GM12878 (cell line): ENCODE measurements at regions not wholly inside any gene's neighbourhood (a gene's known extent, or its start where the extent isn't known, plus 50 kb on each side); places are given as distances from the start of the nearest gene placed in this dataset.

Experiments
- ATAC-seq: fragments of 200-7000 bp; cut with Tn5 transposase; 3 replicates; pipeline ENCODE4 v1.9.1; 2020; ENCODE audit warnings: mild to moderate bottlenecking, moderate library complexity
- BruUV-seq: library from RNA; stranded (reverse); fragments of 400-500 nt; replicated peaks from 2 replicates; lab custom pipeline; 2021; lab: Mats Ljungman, UMichigan
- CTCF ChIA-PET: fragments of 300-600 bp; sonication (Branson Sonifier 250); formaldehyde crosslinking; extraction: SDS; loops from one replicate; lab custom pipeline; 2021; ENCODE audit warnings: inconsistent platforms; lab: Yijun Ruan, JAX
- POLR2A ChIA-PET: fragments of 350-600 bp; formaldehyde crosslinking; extraction: SDS; loops from one replicate; lab custom pipeline; 2021; ENCODE audit warnings: inconsistent platforms; lab: Charles Lee
- RAD21 ChIA-PET: fragments of 300-600 bp; sonication (Branson Sonifier 250); formaldehyde crosslinking; loops from one replicate; lab custom pipeline; 2023; ENCODE audit warnings: antibody characterized with exemption; ENCODE audit not compliant: unreplicated experiment; lab: Charles Lee
- SMC1A ChIA-PET: fragments of 300-600 bp; sonication (Branson Sonifier 250); formaldehyde crosslinking; loops from one replicate; lab custom pipeline; 2023; ENCODE audit not compliant: unreplicated experiment, uncharacterized antibody; lab: Charles Lee
- DNase-seq: peaks from one replicate; pipeline ENCODE4 v3.0.0-alpha.2; 2011; ENCODE audit warnings: low read depth, low spot score
- FAIRE-seq: peaks from 3 replicates; lab custom pipeline; 2011; peaks lifted over from hg19 to GRCh38; lab: Jason Lieb, UNC
- H2AFZ ChIP-seq: 2 replicates; pipeline ENCODE4 v1.6.0; 2011; ENCODE audit warnings: low read depth, low read length, control low read depth; ENCODE audit not compliant: control insufficient read depth
- H3K27ac ChIP-seq: 2 replicates; pipeline ENCODE4 v1.5.1; 2011; ENCODE audit warnings: control low read depth; ENCODE audit not compliant: control insufficient read depth, insufficient read depth
- H3K27me3 ChIP-seq, 2 experiments: replicated peaks in 1 of 2; 2 replicates each; pipeline versions ENCODE4 v1.6.0 to v1.6.1; 2011; ENCODE audit warnings: low read length in 1 of 2; ENCODE audit not compliant: control insufficient read depth in 2 of 2, insufficient read depth in 2 of 2
- H3K36me3 ChIP-seq, 2 experiments: 2 replicates each; pipeline ENCODE4 v1.5.1; 2011; ENCODE audit warnings: low read length in 1 of 2; ENCODE audit not compliant: control insufficient read depth in 2 of 2, insufficient read depth in 2 of 2
- H3K4me1 ChIP-seq: 2 replicates; pipeline ENCODE4 v1.6.1; 2011; ENCODE audit warnings: mild to moderate bottlenecking, low read length, moderate library complexity, mixed read lengths; ENCODE audit not compliant: control insufficient read depth, insufficient read depth
- H3K4me2 ChIP-seq: 2 replicates; pipeline ENCODE4 v1.6.0; 2011; ENCODE audit warnings: control low read depth; ENCODE audit not compliant: control insufficient read depth, insufficient read depth
- H3K4me3 ChIP-seq: fragments of 200-600 bp; sonication (generic); 2 replicates; pipeline ENCODE4 v1.5.1; 2016
- H3K79me2 ChIP-seq: 2 replicates; pipeline ENCODE4 v1.6.0; 2011; ENCODE audit warnings: low read length; ENCODE audit not compliant: control insufficient read depth, insufficient read depth
- H3K9ac ChIP-seq: 2 replicates; pipeline ENCODE4 v1.8.0; 2011; ENCODE audit warnings: low read length, control low read depth, mixed read lengths; ENCODE audit not compliant: control insufficient read depth, insufficient read depth
- H3K9me3 ChIP-seq: replicated peaks from 3 replicates; pipeline ENCODE4 v1.5.1; 2011; ENCODE audit warnings: mild to moderate bottlenecking, low read length; ENCODE audit not compliant: control insufficient read depth, insufficient read depth
- H4K20me1 ChIP-seq: 2 replicates; pipeline ENCODE4 v1.6.0; 2011; ENCODE audit not compliant: control insufficient read depth, insufficient read depth
- ATF7 ChIP-seq: fragments of 450-650 bp; IDR thresholded peaks from 2 replicates; pipeline ENCODE4 v1.6.1; 2016; ENCODE audit warnings: low read depth, mild to moderate bottlenecking
- CBX3 ChIP-seq: fragments of 200-600 bp; sonication (generic); IDR thresholded peaks from 2 replicates; pipeline ENCODE4 v1.6.1; 2016; ENCODE audit warnings: low read depth, borderline replicate concordance
- CREM ChIP-seq: IDR thresholded peaks from 2 replicates; pipeline ENCODE4 v1.6.1; 2014; ENCODE audit warnings: antibody characterized with exemption, low read depth
- GABPA ChIP-seq: IDR thresholded peaks from 2 replicates; pipeline ENCODE4 v1.6.1; 2014; ENCODE audit warnings: antibody characterized with exemption, low read depth, mild to moderate bottlenecking, inconsistent platforms
- MLLT1 ChIP-seq: fragments of 450-650 bp; IDR thresholded peaks from 2 replicates; pipeline ENCODE4 v1.6.1; 2016; ENCODE audit warnings: mild to moderate bottlenecking
- POLR2A ChIP-seq: IDR thresholded peaks from 2 replicates; pipeline ENCODE4 v1.6.1; 2011; ENCODE audit warnings: low read depth, mild to moderate bottlenecking, low read length
- SMAD5 ChIP-seq: IDR thresholded peaks from 2 replicates; pipeline ENCODE4 v1.6.1; 2016; ENCODE audit warnings: antibody characterized with exemption, low read depth
- STAT1 ChIP-seq: fragments of 450-650 bp; conservative IDR thresholded peaks from 2 replicates; pipeline ENCODE4 v1.6.1; 2014; ENCODE audit warnings: antibody characterized with exemption, mild to moderate bottlenecking
- TCF7 ChIP-seq: IDR thresholded peaks from 2 replicates; pipeline ENCODE4 v1.6.1; 2014; ENCODE audit warnings: antibody characterized with exemption, borderline replicate concordance
- ZZZ3 ChIP-seq: IDR thresholded peaks from 2 replicates; pipeline ENCODE4 v1.6.1; 2011; ENCODE audit warnings: low read depth; ENCODE audit not compliant: control insufficient read depth, insufficient read length
- WGBS: methylation state at CpG from one replicate; pipeline ENCODE4 v1.1.6; 2016; ENCODE audit warnings: low lambda C conversion rate; ENCODE audit not compliant: insufficient replicate concordance, insufficient coverage; ENCODE audit errors: missing lambda C conversion rate; 5-methylcytosine and 5-hydroxymethylcytosine counted together
- in situ Hi-C: fragments of 300-500 bp; cut with MboI; formaldehyde crosslinking; loops from 9 replicates; pipeline ENCODE4 v1.14.3; 2018; ENCODE audit warnings: mixed read lengths
- intact Hi-C: fragments of 100-400 bp; cut with micrococcal nuclease; formaldehyde crosslinking; loops from one replicate; pipeline ENCODE4 v1.14.2; 2022; ENCODE audit not compliant: unreplicated experiment

- TF ChIP-seq MLLT1 (no peak), CREM (no peak), POLR2A (no peak), GABPA (no peak), SMAD5 (no peak)
Observed at GRCh38 chr11:31969359-31969702, 121.5 kb upstream of the RCN1 start (continued).

- no peak overlapping the region for H3K4me2 ChIP-seq
- in situ Hi-C loops (no loop called here), intact Hi-C loops (no loop called here)
- H3K9me3 ChIP-seq: no peaks in the 10 kb centered on the region; the same call in 2 of the 3 replicates
- CTCF ChIA-PET: interaction anchor here (1.1 to 1.9 kb wide), 3 partner anchors 10 to 57 kb away, joined by 3 to 19 read pairs (median 3); no protein-coding TSS in a partner anchor
- WGBS: 27% methylated on average over 13 of the region's 13 CpGs
- no peak overlapping the region for H3K9ac ChIP-seq
- SMC1A ChIA-PET: interaction anchor here (1.1 to 2.3 kb wide), 3 partner anchors 9 to 33 kb away, joined by 3 to 12 read pairs (median 6); no protein-coding TSS in a partner anchor
- no TSS peak for BruUV-seq
- no peaks in the 10 kb centered on the region for H3K79me2 ChIP-seq
- H3K4me1 ChIP-seq: no peaks in the 10 kb centered on the region
- DNase-seq (no peak), ATAC-seq (no peak), FAIRE-seq (no peak)
- H4K20me1 ChIP-seq: no peaks in the 10 kb centered on the region
- POLR2A ChIA-PET: no interaction called here
- H3K27me3 ChIP-seq: peaks cover 0 to 2% of the 10 kb centered on the region in 2 experiments; a peak in 2 of 4 replicates
- no peaks in the 10 kb centered on the region for H3K36me3 ChIP-seq
- no peak overlapping the region for H3K4me3 ChIP-seq
- RAD21 ChIA-PET: interaction anchor here (1.0 kb wide), 1 partner anchor 11 kb away, joined by 4 read pairs; no protein-coding TSS in a partner anchor
- TF ChIP-seq STAT1: no peak
- TF ChIP-seq ATF7: no peak
- TF ChIP-seq ZZZ3: no peak
- no peak for TF ChIP-seq CBX3
- no peak for TF ChIP-seq TCF7
- no peak overlapping the region for H2AFZ ChIP-seq
- H3K27ac ChIP-seq: no peak overlapping the region
Observed at GRCh38 chr11:31968461-31969358, 122.2 kb upstream of the RCN1 start.
